Glutamatergic neuron (in vitro differentiated cells): ENCODE measurements at regions not wholly inside any gene's neighbourhood (a gene's known extent, or its start where the extent isn't known, plus 50 kb on each side); places are given as distances from the start of the nearest gene placed in this dataset.

ENCODE experiments used
- DNase-seq: peaks from one replicate; pipeline ENCODE4 v3.0.0; 2022
- H3K27ac Mint-ChIP-seq: one replicate; pipeline ENCODE4 v1.8.0; 2020; ENCODE audit warnings: mild to moderate bottlenecking, mixed read lengths, inconsistent platforms; ENCODE audit not compliant: unreplicated experiment
- H3K27me3 Mint-ChIP-seq: one replicate; pipeline ENCODE4 v1.8.0; 2020; ENCODE audit warnings: mild to moderate bottlenecking, moderate library complexity, mixed read lengths, inconsistent platforms; ENCODE audit not compliant: unreplicated experiment
- H3K36me3 Mint-ChIP-seq: one replicate; pipeline ENCODE4 v1.8.0; 2020; ENCODE audit warnings: mild to moderate bottlenecking, mixed read lengths, inconsistent platforms; ENCODE audit not compliant: unreplicated experiment
- H3K4me1 Mint-ChIP-seq: one replicate; pipeline ENCODE4 v1.8.0; 2020; ENCODE audit warnings: mild to moderate bottlenecking, low read depth, mixed read lengths, inconsistent platforms; ENCODE audit not compliant: unreplicated experiment
- H3K4me3 Mint-ChIP-seq: one replicate; pipeline ENCODE4 v1.8.0; 2020; ENCODE audit warnings: mild to moderate bottlenecking, mixed read lengths, inconsistent platforms; ENCODE audit not compliant: unreplicated experiment
- H3K9me3 Mint-ChIP-seq: one replicate; pipeline ENCODE4 v1.8.0; 2020; ENCODE audit warnings: mild to moderate bottlenecking, moderate library complexity, mixed read lengths, inconsistent platforms; ENCODE audit not compliant: unreplicated experiment
- TF ChIP-seq, protein P1 (sequence below): fragments of 200-600 bp; sonication (generic); IDR thresholded peaks from one replicate; pipeline ENCODE4 v1.5.0; 2021; ENCODE audit not compliant: partially characterized antibody, unreplicated experiment

DNA sequence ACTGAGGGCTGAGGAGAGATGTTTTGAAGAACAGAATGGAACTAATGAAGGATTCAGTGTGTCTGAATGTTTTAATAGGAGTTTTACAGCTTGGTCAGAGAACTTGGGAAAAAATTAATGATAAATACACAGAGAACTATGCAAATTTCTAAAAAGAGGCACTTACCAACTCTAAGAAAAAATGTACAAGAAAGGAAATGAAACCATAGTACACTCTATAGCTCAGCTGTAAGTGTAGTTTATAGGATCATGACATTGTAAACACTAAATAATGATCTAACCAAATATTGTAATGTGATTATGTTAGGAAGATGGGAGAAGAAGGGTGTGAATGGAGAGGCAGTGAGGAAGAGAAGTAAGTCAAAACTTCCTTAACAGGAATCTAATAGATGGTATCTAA lies 205.2 kb downstream of the SEC61B start:
- no peak overlapping the region for H3K4me3 Mint-ChIP-seq
- H3K27ac Mint-ChIP-seq: no peak overlapping the region
- no peak for DNase-seq
- H3K9me3 Mint-ChIP-seq: no peaks in the 10 kb centered on the region
- peaks cover 8% of the 10 kb centered on the region for H3K4me1 Mint-ChIP-seq
- no peaks in the 10 kb centered on the region for H3K27me3 Mint-ChIP-seq
- no peaks in the 10 kb centered on the region for H3K36me3 Mint-ChIP-seq
- TF ChIP-seq, protein P1, sequence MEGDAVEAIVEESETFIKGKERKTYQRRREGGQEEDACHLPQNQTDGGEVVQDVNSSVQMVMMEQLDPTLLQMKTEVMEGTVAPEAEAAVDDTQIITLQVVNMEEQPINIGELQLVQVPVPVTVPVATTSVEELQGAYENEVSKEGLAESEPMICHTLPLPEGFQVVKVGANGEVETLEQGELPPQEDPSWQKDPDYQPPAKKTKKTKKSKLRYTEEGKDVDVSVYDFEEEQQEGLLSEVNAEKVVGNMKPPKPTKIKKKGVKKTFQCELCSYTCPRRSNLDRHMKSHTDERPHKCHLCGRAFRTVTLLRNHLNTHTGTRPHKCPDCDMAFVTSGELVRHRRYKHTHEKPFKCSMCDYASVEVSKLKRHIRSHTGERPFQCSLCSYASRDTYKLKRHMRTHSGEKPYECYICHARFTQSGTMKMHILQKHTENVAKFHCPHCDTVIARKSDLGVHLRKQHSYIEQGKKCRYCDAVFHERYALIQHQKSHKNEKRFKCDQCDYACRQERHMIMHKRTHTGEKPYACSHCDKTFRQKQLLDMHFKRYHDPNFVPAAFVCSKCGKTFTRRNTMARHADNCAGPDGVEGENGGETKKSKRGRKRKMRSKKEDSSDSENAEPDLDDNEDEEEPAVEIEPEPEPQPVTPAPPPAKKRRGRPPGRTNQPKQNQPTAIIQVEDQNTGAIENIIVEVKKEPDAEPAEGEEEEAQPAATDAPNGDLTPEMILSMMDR: no peak

DNA sequence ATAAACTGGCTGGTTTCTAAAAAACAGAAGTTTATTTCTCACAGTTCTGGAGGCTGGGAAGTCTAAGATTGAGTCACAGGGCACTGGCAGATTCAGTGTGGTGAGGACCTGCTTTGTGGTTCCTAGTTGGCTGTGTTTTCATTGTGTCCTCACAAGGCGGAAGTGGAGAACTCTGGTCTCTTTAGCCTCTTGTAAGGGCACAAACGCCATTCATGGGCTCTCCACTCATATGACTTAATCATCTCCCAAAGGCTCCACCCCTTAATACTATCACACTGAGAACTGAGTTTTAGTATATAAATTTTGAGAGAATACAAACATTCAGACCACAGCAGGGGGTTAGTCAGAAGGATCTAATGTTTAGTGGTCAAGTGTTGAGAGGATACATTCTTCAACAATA lies 208.2 kb downstream of the SEC61B start:
- Mint-ChIP-seq H3K9me3 (no peaks in the 10 kb centered on the region), H3K4me3 (no peak overlapping the region), H3K27ac (no peak overlapping the region), H3K27me3 (no peaks in the 10 kb centered on the region), H3K4me1 (peaks cover 3% of the 10 kb centered on the region), H3K36me3 (no peaks in the 10 kb centered on the region)
- TF ChIP-seq, protein P1: no peak
- DNase-seq: no peak

DNA sequence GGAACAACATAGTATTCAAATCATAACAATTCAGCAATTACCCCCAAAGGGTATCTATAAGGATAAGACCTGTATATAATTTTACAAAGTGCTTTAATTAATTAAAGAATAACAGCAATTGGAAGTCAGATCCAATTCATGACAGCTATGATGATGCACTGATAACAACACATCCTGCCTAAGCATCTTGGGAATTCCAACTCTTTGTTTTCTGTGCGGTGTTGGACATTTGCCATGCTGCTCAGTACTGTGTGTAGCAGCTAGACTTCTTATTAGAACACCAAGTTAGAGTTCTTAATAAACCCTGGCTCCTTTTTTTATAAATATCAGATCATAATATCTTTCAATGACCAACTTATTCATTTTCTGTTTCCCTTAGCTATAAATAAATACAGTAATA lies 209.0 kb downstream of the SEC61B start:
- H3K36me3 Mint-ChIP-seq: no peaks in the 10 kb centered on the region
- no peak overlapping the region for H3K27ac Mint-ChIP-seq
- TF ChIP-seq, protein P1: no peak
- DNase-seq: no peak
- H3K27me3 Mint-ChIP-seq: no peaks in the 10 kb centered on the region
- no peaks in the 10 kb centered on the region for H3K4me1 Mint-ChIP-seq
- H3K9me3 Mint-ChIP-seq: no peaks in the 10 kb centered on the region
- H3K4me3 Mint-ChIP-seq: no peak overlapping the region

DNA sequence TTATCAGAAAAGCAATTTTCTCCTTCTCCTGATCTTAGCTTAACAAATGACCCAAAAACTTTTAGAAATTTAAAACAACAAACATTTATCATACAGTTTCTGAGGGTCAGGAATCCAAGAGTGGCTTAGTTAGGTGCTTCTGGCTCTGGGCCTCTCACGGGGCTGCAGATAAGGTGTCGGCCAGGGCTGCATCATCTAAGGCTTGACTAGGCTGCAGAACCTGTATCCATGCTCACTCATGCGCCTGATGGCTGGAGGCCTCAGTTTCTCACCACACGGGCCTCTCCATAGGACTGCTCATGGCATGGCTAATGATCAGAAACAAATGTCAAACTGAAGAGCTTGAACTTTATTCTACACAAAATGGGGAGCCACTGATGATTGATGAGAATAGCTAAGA lies 210.0 kb downstream of the SEC61B start:
- Mint-ChIP-seq H3K36me3 (no peaks in the 10 kb centered on the region), H3K27ac (no peak overlapping the region), H3K4me3 (no peak overlapping the region), H3K9me3 (no peaks in the 10 kb centered on the region), H3K4me1 (no peaks in the 10 kb centered on the region), H3K27me3 (no peaks in the 10 kb centered on the region)
- no peak for DNase-seq
- TF ChIP-seq, protein P1: no peak

DNA sequence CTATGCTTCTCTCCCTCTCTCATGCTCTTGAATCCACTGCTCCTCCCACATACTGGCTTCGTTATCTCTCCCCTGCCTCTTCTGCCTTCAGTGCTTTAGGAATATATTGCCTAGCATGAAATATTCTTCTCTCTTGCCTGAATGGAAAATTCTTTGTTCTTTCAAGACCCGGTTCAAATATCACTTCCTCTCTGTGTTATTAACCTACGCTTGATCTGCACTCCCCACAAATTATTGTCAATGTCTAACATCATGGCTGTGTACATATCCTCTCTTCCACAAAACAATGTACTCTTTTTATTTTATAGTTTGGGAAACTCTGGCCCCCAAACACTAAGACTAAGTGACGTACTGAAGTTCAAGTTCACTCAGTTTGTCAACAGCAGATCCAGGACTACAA lies 211.0 kb downstream of the SEC61B start:
- Mint-ChIP-seq H3K4me3 (no peak overlapping the region), H3K27ac (no peak overlapping the region), H3K36me3 (no peaks in the 10 kb centered on the region), H3K4me1 (no peaks in the 10 kb centered on the region), H3K9me3 (no peaks in the 10 kb centered on the region), H3K27me3 (no peaks in the 10 kb centered on the region)
- no peak for DNase-seq
- TF ChIP-seq, protein P1: no peak
